ENCODE measurements at regions not wholly inside any gene's neighbourhood (a gene's known extent, or its start where the extent isn't known, plus 50 kb on each side); places are given as distances from the start of the nearest gene placed in this dataset.
A peak's percentile ranks its signal among the peaks of the same experiment; 100 is the strongest.

DNA sequence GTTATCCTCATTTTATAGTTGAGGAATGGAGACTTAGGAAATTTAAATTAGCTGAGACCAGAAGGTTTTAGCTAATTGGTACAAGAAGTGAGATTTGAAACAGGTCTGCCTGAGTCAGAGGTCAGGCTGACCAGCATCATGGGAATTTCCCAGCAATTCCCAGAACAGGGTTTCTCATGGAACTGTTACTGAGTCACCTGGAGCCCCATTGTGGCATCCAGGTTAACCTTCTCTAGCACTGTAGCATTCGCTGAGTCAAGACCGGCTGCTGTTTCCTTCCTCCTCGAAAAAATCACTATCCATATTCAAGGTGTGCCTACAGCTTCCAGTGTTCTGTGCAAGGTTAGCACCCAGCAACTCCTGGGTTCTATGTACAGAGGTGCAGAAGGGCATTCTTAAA is 238.0 kb upstream of the MAN1A1 start:
- Histone ChIP-seq H3K36me3 (no peaks in the 10 kb centered on the region), H3K4me1 (ENCODE audit: low read depth) (no peaks in the 10 kb centered on the region), H3K27me3 (no peaks in the 10 kb centered on the region), H3K4me3 (no peak overlapping the region), H3K9me3 (ENCODE audit: low read depth) (no peaks in the 10 kb centered on the region), H3K27ac (no peak overlapping the region)
- no peak for DNase-seq (ENCODE audit: low read depth in 1 of 2, low spot score in 1 of 2)
- TF ChIP-seq, protein P1, sequence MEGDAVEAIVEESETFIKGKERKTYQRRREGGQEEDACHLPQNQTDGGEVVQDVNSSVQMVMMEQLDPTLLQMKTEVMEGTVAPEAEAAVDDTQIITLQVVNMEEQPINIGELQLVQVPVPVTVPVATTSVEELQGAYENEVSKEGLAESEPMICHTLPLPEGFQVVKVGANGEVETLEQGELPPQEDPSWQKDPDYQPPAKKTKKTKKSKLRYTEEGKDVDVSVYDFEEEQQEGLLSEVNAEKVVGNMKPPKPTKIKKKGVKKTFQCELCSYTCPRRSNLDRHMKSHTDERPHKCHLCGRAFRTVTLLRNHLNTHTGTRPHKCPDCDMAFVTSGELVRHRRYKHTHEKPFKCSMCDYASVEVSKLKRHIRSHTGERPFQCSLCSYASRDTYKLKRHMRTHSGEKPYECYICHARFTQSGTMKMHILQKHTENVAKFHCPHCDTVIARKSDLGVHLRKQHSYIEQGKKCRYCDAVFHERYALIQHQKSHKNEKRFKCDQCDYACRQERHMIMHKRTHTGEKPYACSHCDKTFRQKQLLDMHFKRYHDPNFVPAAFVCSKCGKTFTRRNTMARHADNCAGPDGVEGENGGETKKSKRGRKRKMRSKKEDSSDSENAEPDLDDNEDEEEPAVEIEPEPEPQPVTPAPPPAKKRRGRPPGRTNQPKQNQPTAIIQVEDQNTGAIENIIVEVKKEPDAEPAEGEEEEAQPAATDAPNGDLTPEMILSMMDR (IDR thresholded peaks at IDR 0.05; ENCODE audit: low read depth, low read length): no peak

DNA sequence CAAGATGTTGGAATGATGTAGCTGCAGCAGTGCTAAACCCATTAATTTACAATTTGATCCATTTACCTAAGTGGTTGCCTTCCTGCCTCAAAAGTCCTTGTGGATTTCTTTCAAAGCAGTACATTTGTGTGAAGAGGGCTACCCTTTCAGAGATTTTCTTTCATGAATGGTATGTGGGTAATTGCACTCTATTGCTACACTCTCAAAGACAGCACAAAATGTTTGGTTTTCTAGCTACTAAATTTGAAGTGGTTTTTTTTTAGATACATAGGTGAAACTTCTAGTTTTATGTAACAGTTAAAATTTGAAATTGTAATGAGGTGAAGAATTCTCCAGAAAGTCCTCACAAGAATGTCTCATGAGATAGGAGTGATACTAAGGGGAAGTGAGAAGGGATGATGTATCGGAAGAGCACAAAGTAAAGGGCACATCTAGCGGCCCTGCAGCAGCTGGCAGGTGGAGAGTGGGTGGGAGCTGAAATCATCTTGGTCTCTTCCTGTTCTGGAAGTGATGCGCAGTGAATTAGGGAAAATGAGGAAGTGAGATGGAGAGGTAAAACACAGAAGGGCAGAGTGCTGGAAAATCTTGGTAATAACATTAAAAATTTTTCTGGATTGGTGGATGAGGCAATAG is 236.8 kb upstream of the MAN1A1 start:
- no peaks in the 10 kb centered on the region for H3K9me3 ChIP-seq (ENCODE audit: low read depth)
- no peak overlapping the region for H3K4me3 ChIP-seq
- H3K36me3 ChIP-seq: no peaks in the 10 kb centered on the region
- DNase-seq (ENCODE audit: low read depth in 1 of 2, low spot score in 1 of 2): no peak
- TF ChIP-seq, protein P1 (IDR thresholded peaks at IDR 0.05; ENCODE audit: low read depth, low read length): no peak
- no peaks in the 10 kb centered on the region for H3K27me3 ChIP-seq
- no peaks in the 10 kb centered on the region for H3K4me1 ChIP-seq (ENCODE audit: low read depth)
- H3K27ac ChIP-seq: no peak overlapping the region

DNA sequence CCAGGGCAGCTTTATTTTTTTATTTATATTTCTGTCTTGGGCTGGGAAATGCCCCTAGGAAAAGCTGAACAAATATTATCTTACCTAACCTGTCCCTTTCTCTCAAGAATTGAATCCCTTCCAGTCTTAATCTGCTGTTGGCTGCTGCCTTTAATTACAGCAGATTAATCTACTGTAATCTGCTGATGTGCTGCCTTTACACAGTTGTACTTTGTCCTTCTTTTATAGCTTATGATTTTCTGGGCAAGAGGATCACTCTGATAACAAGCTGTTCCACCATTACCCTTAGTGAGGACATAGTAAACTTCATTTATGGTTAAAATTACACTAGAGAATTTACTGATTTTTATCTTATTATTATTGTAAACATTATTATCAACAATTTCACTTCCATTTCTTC is 234.5 kb upstream of the MAN1A1 start:
- H3K9me3 ChIP-seq (ENCODE audit: low read depth): no peaks in the 10 kb centered on the region

DNA sequence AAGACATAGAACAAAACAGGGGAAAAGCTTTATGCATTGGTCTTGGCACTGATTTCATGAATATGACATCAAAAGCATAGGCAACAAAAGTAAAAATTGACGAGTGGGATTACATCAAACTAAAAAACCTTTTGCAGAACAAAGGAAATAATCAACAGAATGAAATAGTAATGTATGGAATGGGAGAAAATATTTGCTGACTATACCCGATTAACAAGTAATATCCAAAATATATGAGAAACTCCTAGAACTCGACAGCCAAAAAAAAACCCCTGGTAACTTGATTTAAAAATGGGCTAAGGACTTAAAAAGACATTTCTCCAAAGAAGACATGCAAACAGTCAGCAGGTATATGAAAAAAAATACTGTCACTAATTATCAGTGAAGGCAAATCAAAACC is 231.7 kb upstream of the MAN1A1 start:
- DNase-seq (ENCODE audit: low read depth in 1 of 2, low spot score in 1 of 2): no peak
- H3K36me3 ChIP-seq: no peaks in the 10 kb centered on the region
- no peaks in the 10 kb centered on the region for H3K27me3 ChIP-seq
- no peak overlapping the region for H3K4me3 ChIP-seq
- no peak overlapping the region for H3K27ac ChIP-seq
- TF ChIP-seq, protein P1 (IDR thresholded peaks at IDR 0.05; ENCODE audit: low read depth, low read length): no peak
- no peaks in the 10 kb centered on the region for H3K4me1 ChIP-seq (ENCODE audit: low read depth)
- H3K9me3 ChIP-seq (ENCODE audit: low read depth): no peaks in the 10 kb centered on the region

More for the DNA sequence above, 234.5 kb upstream of the MAN1A1 start:
- H3K36me3 ChIP-seq: no peaks in the 10 kb centered on the region
- DNase-seq (ENCODE audit: low read depth in 1 of 2, low spot score in 1 of 2): no peak
- H3K27me3 ChIP-seq: no peaks in the 10 kb centered on the region
- no peak overlapping the region for H3K4me3 ChIP-seq
- no peak overlapping the region for H3K27ac ChIP-seq
- TF ChIP-seq, protein P1 (IDR thresholded peaks at IDR 0.05; ENCODE audit: low read depth, low read length): no peak
- no peaks in the 10 kb centered on the region for H3K4me1 ChIP-seq (ENCODE audit: low read depth)

DNA sequence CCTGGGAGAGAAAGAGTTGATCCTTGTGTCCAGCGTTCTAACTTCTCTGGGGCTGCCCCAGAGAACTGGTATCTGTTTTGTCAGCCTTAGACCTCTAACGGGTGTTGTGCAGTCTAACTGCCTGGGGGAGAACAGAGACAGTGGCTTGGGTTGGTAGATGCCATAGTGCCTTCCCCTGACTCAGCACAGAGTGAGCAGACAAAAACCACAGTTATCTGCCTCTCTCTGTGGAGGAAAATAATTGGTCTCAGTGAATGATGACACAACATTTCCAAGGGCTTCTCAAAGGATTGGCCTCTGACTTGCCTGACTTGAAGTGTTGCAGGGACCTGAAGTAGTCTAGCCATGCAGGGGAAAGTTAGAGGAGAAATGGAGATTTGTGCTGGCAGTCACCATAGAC is 226.2 kb upstream of the MAN1A1 start:
- Histone ChIP-seq H3K27me3 (no peaks in the 10 kb centered on the region), H3K27ac (no peak overlapping the region), H3K4me3 (no peak overlapping the region), H3K36me3 (no peaks in the 10 kb centered on the region), H3K4me1 (ENCODE audit: low read depth) (no peaks in the 10 kb centered on the region), H3K9me3 (ENCODE audit: low read depth) (no peaks in the 10 kb centered on the region)
- peak in 1 of 2 donors; percentile 61 for DNase-seq (ENCODE audit: low read depth in 1 of 2, low spot score in 1 of 2)
- TF ChIP-seq, protein P1 (IDR thresholded peaks at IDR 0.05; ENCODE audit: low read depth, low read length): no peak

Measured in cardiac muscle cell (in vitro differentiated cells and primary cell).